Epithelial cell of proximal tubule (primary cell): ENCODE measurements at regions not wholly inside any gene's neighbourhood (a gene's known extent, or its start where the extent isn't known, plus 50 kb on each side); places are given as distances from the start of the nearest gene placed in this dataset.

ENCODE experiments used
- DNase-seq: peaks from one replicate; pipeline ENCODE4 v3.0.0-alpha.2; 2011; ENCODE audit warnings: low read depth
- H3K4me3 ChIP-seq: 2 replicates; pipeline ENCODE4 v1.5.1; 2011; ENCODE audit warnings: low read depth, mild to moderate bottlenecking, low read length
- TF ChIP-seq, protein P1 (sequence below): conservative IDR thresholded peaks from 2 replicates; pipeline ENCODE4 v1.5.1; 2012; ENCODE audit warnings: low read depth, mild to moderate bottlenecking, low read length

DNA sequence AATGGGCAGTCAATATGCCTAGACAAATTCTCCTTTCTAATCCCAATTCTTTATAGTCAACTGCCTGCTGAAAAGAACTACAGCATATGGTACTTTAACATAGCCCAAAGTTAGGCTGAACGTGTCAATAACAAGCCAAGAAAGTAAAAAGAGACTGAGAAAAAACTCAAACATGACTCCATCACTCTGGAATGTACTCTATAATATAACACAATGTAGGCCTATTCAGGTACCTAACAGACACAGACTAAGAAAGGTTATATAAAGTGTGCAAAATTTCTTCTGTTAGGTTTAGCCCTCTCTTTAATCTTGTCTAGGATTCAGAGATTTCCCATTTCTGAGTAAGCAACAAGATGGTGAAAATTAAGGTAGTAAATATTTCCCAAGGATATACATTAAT lies 209.7 kb upstream of the PRR16 start:
- DNase-seq = no peak
- TF ChIP-seq, protein P1, sequence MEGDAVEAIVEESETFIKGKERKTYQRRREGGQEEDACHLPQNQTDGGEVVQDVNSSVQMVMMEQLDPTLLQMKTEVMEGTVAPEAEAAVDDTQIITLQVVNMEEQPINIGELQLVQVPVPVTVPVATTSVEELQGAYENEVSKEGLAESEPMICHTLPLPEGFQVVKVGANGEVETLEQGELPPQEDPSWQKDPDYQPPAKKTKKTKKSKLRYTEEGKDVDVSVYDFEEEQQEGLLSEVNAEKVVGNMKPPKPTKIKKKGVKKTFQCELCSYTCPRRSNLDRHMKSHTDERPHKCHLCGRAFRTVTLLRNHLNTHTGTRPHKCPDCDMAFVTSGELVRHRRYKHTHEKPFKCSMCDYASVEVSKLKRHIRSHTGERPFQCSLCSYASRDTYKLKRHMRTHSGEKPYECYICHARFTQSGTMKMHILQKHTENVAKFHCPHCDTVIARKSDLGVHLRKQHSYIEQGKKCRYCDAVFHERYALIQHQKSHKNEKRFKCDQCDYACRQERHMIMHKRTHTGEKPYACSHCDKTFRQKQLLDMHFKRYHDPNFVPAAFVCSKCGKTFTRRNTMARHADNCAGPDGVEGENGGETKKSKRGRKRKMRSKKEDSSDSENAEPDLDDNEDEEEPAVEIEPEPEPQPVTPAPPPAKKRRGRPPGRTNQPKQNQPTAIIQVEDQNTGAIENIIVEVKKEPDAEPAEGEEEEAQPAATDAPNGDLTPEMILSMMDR = no peak
- H3K4me3 ChIP-seq = no peak overlapping the region

DNA sequence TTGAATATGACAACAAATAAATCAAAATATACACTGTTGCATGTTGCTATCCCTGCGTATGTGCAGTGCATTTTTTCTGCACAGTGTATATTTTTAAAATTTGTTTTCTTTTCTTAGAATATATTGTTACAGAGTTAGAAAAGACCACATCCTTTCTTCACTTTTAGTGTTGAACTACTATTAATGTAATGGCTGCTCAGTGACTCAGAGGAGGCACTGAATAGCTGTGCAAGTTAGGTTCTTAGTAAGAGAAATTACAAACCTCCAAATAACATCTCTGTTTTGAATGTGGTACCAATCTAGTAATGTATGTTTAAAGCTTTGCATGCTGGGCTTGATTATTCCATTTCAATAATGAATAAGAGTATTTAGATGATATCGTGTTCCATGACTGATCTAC lies 208.9 kb upstream of the PRR16 start:
- no peak for DNase-seq
- TF ChIP-seq, protein P1 = no peak

DNA sequence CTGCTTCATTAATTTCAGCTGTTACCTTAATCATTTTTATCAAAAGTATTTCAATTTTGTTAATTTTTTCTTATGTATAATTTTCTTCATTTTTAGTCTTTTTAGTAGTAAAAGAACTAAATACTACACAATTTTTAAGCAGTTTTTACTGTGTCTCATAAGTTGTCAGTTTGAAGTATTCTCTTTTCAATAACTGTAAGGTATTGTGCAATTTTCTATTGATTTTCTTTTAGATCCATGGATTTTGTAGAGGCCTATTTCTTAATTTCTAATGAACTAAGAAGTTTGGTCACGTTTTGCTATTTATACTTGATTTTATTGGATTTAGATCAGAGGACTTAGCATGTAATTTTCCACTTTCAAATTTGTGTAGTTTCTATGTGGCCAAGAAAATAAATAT lies 207.7 kb upstream of the PRR16 start:
- TF ChIP-seq, protein P1 = no peak
- H3K4me3 ChIP-seq = no peak overlapping the region
- no peak for DNase-seq

More for the DNA sequence above, 208.9 kb upstream of the PRR16 start:
- no peak overlapping the region for H3K4me3 ChIP-seq

DNA sequence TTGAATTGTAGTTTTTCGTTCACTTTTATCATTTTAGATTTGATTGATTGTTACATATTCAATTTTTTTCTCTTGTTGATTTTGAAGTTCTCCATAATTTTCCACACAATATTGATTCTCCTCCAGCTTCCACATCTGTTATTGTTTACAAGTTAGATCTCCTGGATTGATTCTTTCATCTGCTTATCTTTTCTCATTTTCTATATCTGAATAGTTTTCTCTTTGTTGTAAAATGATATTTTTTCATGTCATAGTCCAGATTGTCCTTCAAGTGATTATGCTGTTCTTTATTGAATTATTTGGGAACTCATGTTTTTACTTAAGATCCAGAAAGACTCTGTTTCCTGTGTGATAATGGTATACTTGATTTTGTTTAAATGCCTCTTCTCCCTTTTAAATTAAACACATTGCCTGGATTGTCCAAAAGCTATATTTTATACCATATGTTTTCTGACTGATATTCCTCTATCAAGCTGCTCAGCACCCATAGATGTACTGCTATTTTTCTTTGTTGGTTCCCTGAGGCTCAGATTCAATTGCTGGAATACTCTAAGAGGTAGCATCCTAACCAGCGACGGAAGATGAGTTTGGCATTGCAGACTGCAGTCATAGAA lies 206.6 kb upstream of the PRR16 start:
- TF ChIP-seq, protein P1 = no peak
- DNase-seq = no peak
- H3K4me3 ChIP-seq = no peak overlapping the region

DNA sequence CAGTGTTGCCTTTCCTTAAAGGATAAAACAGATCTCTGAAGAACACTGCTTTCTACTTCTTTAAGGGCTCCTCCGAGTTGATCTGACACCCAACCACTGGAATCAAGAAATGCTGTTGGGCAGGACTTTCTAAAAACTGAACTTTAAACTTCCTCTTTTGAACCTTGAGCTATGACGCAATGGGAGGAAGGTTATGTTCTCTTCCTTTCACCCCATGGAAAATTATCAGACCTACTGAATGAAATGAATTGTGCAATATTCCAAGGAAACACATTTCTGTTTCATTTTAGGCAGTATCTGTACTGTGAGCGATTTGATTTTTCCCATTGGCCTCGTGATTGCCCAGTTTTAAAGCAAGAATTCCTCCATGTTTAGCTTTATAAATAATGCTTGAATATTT lies 206.0 kb upstream of the PRR16 start:
- DNase-seq = no peak
- H3K4me3 ChIP-seq = no peak overlapping the region
- TF ChIP-seq, protein P1 = no peak

DNA sequence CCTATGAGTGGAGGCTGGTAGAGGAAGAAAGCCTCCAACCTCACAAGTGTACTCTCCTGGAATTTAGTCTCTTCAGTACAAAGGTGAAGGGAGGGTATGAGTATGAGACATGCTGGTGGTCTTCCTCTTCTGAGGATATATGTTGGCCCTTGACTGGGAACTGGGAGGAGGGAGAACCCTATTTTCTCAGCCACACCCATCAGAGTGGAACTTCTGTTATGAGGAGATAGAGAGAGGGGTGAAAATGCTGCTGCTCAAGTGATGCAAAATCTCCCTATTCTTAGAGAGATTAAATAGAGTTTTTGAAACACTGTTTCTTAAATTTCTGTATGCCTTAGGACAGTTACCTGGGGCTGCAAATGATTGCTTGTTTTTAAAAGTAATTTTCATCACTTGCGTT lies 203.4 kb upstream of the PRR16 start:
- TF ChIP-seq, protein P1 = no peak
- DNase-seq = no peak
- no peak overlapping the region for H3K4me3 ChIP-seq

DNA sequence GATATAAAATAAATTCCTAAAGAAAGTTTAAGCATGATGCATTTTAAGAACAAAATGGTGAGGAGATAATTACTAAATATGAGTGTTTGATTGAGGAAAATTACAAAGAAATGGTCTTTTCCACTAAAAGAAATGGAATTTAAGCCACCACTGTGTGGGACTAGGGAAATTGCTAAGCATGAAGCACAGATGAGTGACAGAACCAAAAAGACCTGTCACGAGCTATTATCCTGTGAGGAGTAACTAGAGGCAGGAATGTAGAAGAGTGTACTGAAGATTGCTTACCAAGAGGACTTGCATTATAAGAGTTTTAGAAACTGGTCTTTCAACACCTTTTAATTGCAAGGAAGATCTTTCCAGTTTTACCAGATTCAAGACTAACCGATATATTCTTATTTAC lies 193.6 kb upstream of the PRR16 start:
- DNase-seq = no peak
- H3K4me3 ChIP-seq = no peak overlapping the region
- TF ChIP-seq, protein P1 = no peak
